NCI-H1417 (cell line): ENCODE measurements at regions not wholly inside any gene's neighbourhood (a gene's known extent, or its start where the extent isn't known, plus 50 kb on each side); places are given as distances from the start of the nearest gene placed in this dataset.
"Not testable (repeated sequence)": the region's sequence is repeated elsewhere in the genome, so short reads cannot be mapped to it uniquely, and the experiment has no call there.

ENCODE experiments used
- DNase-seq, 3 experiments: peaks; one replicate each; lab custom pipeline; 2025; lab: John Stamatoyannopoulos, UW

DNA sequence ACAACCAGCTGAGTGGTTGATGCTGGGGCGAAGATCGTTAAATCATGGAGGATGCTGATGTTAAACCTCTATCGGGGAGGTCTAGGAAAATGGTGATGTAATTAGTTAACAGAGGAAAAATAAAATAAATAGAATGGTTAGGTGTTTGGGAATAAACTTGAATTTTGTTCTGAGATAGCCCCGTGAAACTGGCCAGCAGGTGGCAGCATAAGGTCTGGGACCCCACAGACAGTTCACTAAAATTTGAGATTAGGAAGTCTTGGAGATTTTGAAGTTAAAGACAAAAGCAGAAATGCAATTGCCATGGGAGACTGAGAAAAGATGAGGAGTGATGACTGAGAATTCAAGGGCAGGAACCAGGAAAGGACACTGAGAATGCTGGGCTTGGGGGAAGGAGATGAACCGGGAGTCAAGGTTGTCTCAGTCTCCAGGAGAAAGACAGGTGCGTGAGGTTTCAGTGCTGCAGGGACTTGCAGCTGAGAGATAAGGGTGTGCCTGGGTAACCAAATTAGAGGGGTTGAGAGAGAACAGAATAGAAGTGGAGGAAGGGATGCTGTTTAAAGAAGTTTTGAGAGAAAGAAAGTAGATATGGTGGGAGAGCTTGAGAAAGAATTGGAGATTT lies 248.0 kb downstream of the ZNF92 start:
- peak; percentile 21 to 63 (median 50) for DNase-seq

DNA sequence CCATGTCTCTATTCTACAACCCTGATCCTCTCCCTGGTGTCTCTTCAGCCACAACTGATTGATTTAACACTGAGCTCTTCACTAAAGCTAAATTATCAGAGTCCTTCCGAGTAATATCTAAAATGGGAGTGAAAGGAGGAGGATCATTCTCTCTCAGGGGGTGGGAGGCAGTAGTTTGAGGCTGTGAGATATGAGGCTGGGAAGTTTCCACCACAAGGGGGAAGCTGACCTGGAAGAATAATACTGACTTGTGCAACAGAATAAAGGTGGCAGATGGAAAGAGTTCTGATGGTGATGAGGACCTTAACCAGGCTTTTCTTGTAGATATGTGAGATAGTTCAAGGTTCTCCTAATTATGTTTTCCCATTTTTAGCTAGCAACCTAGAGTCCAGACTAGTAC lies 241.6 kb upstream of the VKORC1L1 start:
- not testable (repeated sequence) for DNase-seq

DNA sequence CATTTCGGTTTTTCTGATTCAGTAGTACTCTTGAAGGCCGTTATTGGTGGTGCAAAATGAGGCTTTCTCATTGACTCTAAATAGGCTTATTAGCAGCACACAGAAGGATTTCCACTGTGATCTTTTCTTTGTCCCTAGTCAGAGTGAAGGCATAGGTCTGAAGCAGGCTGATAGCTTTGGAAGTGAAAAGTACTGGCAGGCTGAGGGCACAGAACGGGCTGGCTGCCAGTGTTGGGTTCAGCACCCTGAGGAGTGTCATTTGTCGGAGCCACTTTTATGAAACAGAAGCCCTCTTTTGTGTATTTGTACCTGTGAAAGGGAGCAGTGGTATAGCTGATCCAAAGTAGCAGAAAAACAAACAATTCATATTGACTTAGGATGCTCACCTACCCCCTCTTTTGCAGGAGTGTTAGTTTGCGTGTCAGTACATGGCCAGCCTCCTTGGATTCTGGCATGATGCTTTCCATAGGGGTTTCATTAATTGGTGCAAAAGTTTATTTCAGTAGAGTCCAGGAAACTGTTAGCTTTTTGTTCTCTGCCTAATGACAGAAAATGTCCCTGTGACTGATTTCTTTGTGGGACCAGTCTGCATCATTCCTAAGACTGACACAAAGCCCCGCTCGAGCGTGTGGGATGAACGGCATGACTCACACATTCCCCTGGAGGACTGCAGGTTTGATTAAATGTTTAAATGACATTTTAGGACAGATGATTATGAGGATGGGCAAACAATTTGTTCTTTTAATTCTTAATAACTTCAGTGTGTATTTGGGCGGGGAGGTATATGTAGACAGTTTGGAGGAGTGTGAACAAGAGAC lies 239.1 kb upstream of the VKORC1L1 start:
- not testable (repeated sequence) for DNase-seq

DNA sequence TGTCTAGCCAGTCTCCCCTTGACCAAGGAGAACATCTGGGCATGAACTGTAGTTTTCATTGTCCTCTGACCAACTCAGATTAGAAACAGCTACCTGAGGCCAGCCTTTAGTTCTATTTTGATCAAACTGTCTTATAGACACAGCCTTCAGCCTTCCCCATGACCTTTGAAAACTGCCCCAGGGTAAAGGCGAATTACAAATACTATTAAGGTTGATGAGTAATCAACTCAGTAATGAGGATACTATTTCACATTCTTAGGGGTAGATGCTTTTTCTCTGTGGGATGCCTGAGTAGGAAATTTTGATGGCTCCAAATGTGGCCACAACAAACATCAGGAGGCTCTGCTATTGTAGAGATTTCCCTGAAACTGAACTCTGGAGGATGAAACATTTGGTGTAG lies 234.0 kb upstream of the VKORC1L1 start:
- not testable (repeated sequence) for DNase-seq

DNA sequence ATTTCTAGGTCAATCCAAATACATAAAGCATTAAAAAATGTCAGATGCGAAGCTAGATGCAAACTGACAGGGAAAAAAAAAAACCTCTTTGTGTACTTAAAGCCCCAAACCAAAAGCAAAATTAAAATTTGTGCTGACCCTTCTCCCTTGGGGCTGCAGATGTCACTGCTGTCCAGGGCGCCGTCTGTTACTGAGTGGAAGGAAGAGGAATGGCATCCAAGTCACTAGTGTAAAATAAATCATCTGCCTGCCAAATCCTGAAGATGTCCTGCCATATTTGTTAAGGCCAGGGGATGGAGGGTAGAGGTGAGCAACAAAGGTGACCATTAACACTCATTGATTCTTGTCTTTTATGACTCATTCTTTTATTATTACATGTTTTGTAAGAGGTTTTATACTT lies 233.2 kb upstream of the VKORC1L1 start:
- not testable (repeated sequence) for DNase-seq

DNA sequence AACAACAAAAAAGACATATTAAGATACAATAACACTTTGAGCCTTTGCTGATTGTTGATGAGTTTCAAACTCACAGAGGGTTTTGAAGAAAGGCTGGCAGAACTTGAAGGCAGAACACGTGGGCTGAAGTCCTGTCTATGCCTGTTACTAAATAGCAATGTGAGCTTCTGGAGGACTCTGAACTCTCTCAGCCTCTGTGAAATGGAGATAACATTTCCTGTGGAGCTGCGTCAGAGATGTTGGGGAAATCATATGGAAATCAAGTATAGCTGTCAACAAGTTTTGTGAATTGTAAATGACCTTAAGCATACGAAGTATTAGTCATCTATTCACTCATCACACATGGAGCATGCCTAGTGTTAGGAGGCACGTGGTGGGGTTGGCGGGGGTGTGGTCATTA lies 229.4 kb upstream of the VKORC1L1 start:
- not testable (repeated sequence) for DNase-seq

DNA sequence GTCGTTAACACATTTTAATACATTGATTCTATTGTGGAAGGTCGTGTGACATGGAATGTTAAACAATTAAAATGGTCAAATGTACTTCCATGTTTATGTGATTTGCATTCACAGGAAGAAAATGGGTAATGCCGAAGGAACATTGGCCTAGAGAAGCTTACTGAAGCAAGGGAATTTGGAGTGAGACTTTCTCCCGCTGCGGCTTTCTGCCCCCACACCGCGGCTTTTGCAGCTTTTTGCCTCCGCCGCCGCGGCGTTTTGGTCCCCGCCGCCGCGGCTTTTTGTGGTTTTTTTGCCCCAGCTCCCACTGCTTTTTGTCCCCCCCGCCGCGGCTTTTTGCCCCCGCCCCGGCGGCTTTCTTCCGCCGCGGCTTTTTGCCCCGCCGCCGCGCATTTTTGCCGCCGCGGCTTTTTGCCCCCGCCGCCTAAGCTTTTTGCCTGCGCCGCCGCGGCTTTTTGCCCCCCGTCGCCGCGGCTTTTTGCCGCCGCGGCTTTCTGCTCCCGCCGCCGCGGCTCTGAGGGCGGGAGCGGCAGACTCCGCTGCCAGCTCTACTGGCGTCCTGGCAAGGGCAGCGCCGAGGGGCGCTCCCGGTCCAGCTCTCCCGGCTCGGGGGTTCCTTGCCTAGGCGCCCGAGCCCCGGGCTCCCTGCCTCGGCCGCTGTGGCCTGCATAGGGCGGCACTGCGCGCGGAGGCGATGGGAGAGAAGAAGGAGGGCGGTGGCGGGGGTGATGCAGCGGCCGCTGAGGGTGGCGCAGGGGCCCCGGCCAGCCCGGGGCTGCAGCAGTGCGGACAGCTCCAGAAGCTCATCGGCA lies 225.5 kb upstream of the VKORC1L1 start:
- not testable (repeated sequence) for DNase-seq

DNA sequence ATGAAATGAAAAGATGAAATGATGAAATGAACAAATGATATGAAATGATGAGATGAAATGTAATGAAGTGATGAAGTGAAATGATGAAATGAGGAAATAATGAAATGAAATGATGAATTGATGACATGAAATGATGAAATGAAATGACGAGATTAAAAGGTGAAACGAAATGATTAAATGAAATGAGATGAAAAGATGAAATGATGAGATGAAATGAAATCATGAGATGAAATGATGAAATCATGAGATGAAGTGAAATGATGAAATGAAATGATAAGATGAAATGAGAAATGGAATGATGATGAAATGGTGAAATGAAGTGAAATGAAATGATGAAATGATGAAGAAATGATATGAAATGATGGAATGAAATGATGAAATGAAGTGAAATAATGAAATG lies 221.7 kb upstream of the VKORC1L1 start:
- not testable (repeated sequence) for DNase-seq

DNA sequence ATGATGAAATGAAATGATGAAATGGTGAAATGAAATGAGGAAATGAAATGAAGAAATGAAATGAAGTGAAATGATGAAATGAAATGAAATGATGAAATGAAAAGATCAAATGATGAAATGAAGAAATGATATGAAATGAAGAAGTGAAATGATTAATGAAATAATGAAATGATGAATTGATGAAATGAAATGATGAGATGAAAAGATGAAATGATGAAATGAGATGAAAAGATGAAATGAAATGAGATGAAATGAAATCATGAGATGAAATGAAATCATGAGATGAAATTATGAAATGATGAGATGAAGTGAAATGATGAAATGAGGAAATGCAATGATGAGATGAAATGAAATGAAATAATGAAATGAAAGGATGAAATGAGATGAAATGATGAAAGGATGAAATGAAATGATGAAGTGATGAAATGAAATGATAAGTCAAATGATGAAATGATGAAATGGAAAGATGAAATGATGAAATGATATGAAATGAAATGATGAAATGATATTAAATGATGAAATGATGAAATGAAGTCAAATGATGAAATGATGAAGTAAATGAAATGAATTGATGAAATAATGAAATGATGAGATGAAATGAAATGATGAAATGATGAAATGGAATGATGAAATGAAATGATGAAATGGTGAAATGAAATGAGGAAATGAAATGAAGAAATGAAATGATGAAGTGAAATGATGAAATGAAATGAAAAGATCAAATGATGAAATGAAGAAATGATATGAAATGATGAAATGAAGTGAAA lies 220.9 kb upstream of the VKORC1L1 start:
- not testable (repeated sequence) for DNase-seq

DNA sequence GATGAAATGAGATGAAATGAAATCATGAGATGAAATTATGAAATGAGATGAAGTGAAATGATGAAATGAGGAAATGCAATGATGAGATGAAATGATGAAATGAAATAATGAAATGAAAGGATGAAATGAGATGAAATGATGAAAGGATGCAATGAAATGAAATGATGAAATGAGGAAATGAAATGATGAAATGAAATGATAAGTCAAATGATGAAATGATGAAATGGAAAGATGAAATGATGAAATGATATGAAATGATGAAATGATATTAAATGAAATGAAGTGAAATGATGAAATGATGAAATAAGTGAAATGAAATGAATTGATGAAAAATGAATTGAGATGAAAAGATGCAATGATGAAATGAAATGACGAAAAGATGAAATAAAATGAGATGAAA lies 220.2 kb upstream of the VKORC1L1 start:
- not testable (repeated sequence) for DNase-seq

DNA sequence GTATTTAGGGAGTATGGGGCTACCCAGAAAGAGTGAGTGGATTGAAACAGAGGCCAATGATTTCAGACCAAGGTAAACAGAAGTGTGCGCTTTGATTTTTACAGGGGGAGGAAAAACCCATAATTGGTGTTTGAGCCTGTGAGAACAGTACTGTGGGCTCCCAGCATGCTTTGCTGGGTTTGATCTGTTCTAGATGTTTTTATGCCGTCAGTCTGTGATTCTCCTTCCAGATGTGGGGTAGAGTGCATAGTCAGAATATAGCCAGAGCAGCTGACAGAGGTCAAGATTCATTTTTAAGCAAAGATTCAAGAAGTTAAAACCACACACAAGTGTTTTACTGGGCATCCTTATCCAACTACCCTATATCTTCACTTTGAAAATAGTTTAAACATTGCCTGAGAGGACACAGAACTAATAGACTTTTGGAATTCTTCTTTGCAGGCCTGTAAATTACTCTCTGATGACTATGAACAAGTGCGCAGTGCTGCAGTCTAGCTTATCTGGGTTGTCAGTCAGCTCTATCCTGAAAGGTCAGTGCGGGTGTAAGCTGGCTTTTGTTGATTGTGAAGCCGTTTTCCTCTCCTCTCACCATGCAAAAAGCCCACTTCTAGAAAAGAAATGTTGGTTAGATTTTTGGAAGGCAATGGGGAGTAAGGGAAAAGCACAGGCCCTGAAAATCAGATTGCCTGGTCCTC lies 216.2 kb upstream of the VKORC1L1 start:
- DNase-seq = not testable (repeated sequence)

DNA sequence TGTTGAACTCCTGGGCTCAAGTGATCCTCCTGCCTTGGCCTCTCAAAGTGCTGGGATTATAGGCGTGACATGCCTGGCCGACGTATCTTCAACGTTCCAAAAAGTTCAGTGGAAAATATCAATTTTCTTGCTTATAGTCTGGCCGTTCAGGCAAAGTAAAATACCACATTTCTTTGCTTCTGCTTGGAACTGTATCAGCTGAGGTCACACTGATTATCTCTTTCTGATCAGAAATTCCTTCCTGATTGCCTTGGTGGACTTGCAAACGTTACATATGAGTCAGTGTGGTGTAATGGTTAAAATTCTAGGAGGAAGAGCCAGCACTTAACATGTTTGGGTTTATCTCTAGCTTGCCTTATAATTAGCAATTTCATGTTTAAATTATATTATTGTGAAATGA lies 189.5 kb upstream of the VKORC1L1 start:
- not testable (repeated sequence) for DNase-seq

DNA sequence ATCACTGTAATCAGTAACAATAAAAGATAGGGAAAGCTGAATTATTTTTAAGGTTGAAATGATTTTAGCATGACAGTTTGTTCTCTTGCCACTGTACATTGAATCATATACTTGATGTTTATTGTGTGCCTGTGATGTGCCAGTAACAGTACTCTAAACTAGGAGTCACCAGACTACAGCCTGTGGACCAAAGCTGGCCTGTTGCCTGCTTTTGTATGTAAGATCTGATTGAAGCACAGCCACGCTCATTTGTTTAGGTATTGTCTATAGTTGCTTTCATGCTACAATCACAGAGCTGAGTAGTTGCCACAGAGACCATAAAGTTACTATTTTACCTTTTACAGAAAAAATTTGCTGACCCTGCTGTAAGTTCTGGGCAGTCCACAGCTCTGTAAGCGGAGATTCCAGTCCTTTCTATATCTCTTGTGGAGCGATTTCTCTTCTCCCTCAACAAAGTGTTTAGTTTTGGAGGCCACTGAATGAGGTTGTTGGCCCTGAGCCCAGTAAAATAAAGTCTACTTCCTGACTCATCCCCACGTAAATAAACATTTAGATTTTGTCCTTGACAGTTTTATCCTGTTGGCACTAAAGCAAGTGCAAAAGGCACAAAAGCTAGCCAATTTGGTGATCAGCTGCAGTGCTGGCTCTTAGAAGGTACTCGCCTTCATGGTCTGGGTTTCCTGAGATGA lies 173.7 kb upstream of the VKORC1L1 start:
- not testable (repeated sequence) for DNase-seq

DNA sequence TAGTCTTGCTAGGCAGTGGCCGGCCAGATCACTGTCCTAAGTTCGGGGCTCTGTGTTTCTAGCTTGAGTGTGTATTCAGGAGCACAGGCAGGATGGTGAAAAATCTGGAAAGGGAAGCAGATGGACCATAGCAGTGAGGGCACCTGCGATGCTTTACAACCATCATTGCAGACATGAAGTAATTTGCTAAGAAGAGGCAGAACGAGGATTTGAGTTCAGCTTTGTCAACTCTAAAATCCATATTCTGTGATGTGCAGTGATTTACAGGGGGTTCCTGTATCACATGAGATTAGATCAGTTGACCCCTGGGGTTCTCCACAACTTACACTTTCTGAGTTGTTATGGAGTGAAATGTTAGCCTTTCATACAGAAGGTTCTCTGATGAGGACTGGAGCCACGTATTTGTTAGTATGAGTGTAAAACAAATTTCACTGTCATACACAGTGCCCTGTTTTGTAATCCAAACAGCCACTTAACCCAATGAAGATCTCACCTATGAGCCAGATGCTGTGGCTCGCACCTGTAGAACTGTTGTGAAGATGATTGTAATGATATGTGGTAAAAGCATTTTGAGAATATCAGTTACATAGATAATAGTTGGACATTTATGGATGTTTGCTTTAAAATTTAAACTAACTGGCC lies 173.0 kb upstream of the VKORC1L1 start:
- not testable (repeated sequence) for DNase-seq

DNA sequence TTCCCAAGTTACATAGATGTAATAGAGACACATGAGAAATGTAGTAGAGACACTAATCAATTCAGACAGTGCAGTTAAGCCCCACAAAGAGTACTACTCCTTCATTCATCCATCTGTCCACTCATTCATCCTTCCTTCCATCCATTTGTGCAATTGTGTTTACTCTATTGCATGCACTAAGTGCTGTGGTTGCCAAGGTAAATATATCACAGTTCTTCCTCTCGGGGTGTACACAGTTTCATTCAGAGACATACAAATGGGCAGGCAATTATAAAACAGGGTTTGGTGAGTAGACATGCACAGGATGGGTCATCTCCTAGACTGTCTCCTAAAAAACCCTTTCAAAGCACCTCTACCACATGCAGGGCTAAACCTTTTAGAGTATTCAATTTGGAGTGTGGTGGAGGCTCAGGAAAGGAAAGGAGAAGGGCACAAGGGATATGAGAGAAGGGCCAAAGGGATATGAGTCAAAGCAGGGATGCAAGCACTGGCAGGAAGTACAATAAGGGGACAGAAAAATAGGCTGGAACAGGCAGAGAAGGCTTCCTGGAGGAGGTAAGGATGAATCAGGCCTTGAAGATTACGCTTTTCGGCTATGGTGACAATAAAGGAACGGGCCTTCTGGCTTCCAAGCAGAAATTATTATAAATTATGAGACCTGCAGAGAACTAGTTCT lies 153.6 kb upstream of the VKORC1L1 start:
- DNase-seq = peak in 1 of 3 experiments; percentile 41

DNA sequence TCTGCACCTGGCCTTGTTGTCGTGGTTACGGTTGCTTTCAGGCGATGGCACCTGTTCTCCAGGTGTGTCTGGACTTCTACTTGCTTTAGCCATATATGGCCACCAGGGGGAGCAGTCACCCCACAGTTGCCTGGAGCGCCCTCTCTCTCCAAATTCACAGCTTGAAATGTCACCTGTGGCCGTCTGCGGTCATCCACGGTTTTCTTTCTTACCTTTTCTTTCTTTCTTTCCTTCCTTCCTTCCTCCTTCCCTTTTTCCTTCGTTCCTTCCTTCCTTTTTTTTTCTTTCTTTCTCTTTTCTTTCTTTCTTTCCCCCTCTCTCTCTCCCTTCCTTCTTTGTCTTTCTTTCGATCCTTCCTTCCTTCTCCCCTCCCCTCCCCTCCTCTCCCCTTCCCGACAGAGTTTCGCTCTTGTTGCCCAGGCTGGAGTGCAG lies 150.5 kb upstream of the VKORC1L1 start:
- peak; percentile 74 to 93 (median 83) for DNase-seq

DNA sequence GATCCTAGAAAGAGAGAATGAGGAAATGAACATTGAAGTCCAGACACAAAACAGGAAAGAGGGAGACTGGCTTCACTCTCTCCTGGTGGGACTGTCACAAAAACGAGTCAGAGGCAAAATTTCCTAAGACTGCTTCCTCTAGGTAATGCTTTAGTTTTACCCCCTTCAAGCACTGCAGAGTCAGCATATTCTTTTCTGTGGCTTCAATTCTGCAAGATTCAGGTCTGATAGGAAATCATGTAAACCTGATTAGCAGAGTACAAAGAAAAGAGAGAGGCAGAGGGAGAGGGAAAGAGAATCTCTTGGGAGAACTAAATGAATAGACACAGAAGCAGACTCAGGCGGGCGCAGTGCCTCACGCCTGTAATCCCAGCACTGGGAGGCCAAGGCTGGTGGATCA lies 145.7 kb upstream of the VKORC1L1 start:
- not testable (repeated sequence) for DNase-seq

DNA sequence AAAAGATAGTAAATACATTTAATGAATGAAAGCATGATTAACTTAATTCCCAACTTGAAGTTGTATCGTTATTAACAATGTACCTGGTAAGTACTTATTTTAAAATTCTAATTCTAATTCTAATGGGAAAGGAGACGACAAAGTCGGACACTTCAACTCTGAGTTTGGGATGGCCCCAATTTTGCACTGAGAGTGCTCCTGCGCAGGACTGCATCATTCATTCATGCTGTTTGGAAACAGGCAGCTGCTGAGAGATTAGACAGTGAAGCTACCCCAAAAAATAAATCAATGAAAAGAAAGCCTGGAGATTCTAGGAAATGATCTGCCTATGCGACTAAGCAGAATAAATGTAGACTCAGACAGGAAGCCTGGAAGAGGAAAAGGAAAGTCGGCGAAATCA lies 141.7 kb upstream of the VKORC1L1 start:
- no peak for DNase-seq

DNA sequence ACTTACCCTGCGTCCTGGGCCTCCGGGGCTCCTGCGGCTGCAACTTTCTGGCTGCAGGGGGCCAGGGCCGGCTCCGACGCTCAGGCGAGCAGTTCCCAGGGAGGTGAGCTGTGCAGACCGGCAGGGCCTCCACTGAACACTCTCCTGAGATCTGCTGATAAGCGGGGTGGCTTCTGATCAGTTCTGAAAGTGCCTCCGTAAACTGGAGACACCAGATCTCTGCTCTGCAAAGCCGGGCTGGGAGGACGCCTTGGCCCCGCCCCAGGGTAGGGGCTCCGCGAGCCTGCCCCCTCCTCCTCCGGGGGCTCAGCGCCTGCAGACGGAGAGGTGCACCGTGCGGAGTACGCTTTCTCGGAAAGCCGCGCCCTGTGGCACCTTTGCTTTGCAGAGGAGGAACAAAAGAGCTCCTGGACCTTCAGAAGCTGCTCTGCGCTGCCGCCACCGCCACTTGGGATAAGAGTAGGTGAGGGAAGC lies 141.3 kb upstream of the VKORC1L1 start:
- DNase-seq = peak in 1 of 3 experiments; percentile 46
